H9 (cell line): ENCODE measurements at regions not wholly inside any gene's neighbourhood (a gene's known extent, or its start where the extent isn't known, plus 50 kb on each side); places are given as distances from the start of the nearest gene placed in this dataset.

Experiments used
- DNase-seq: peaks from one replicate; pipeline ENCODE4 v3.0.0-alpha.2; 2017
- H2AFZ ChIP-seq: one replicate; pipeline ENCODE4 v1.6.1; 2013; ENCODE audit warnings: mild to moderate bottlenecking, low read length, control low read depth, moderate library complexity
- H2AK5ac ChIP-seq: 2 replicates; pipeline ENCODE4 v1.6.1; 2013; ENCODE audit warnings: low read length, control low read depth, mixed read lengths; ENCODE audit not compliant: insufficient read length
- H2BK120ac ChIP-seq: one replicate; pipeline ENCODE4 v1.6.1; 2013; ENCODE audit warnings: low read depth, mild to moderate bottlenecking, low read length, control low read depth, inconsistent platforms; ENCODE audit not compliant: poor library complexity, severe bottlenecking
- H2BK12ac ChIP-seq: 2 replicates; pipeline ENCODE4 v1.6.1; 2013; ENCODE audit warnings: low read length, control low read depth, mixed read lengths, low read depth; ENCODE audit not compliant: insufficient read length
- H2BK15ac ChIP-seq: 2 replicates; pipeline ENCODE4 v1.6.1; 2013; ENCODE audit warnings: low read depth, low read length, control low read depth
- H2BK20ac ChIP-seq: one replicate; pipeline ENCODE4 v1.6.1; 2013; ENCODE audit warnings: low read depth, mild to moderate bottlenecking, low read length, control low read depth, inconsistent platforms; ENCODE audit not compliant: poor library complexity, severe bottlenecking
- H2BK5ac ChIP-seq: 2 replicates; pipeline ENCODE4 v1.6.1; 2013; ENCODE audit warnings: low read length, control low read depth, mixed read lengths; ENCODE audit not compliant: insufficient read length
- H3K14ac ChIP-seq: 2 replicates; pipeline ENCODE4 v1.6.1; 2013; ENCODE audit warnings: low read length, control low read depth; ENCODE audit not compliant: insufficient read depth
- H3K18ac ChIP-seq: 2 replicates; pipeline ENCODE4 v1.6.1; 2013; ENCODE audit warnings: low read depth, mild to moderate bottlenecking, mixed read lengths, low read length, control low read depth; ENCODE audit not compliant: insufficient read length
- H3K23ac ChIP-seq: 2 replicates; pipeline ENCODE4 v1.6.1; 2013; ENCODE audit warnings: low read length, control low read depth, mixed read lengths, low read depth; ENCODE audit not compliant: insufficient read length
- H3K23me2 ChIP-seq: 2 replicates; pipeline ENCODE4 v1.6.1; 2013; ENCODE audit warnings: low read depth, mild to moderate bottlenecking, mixed read lengths, low read length, control low read depth; ENCODE audit not compliant: insufficient read length, poor library complexity, severe bottlenecking
- H3K27ac ChIP-seq: 2 replicates; pipeline ENCODE4 v1.5.1; 2013; ENCODE audit warnings: low read length, control low read depth, mixed read lengths, low read depth; ENCODE audit not compliant: insufficient read length
- H3K27me3 ChIP-seq: 2 replicates; pipeline ENCODE4 v1.6.1; 2013; ENCODE audit warnings: low read length, control low read depth, inconsistent platforms; ENCODE audit not compliant: insufficient read depth
- H3K4ac ChIP-seq: 2 replicates; pipeline ENCODE4 v1.6.1; 2013; ENCODE audit warnings: low read depth, mild to moderate bottlenecking, control low read depth, inconsistent platforms, low read length, moderate library complexity
- H3K4me1 ChIP-seq: 2 replicates; pipeline ENCODE4 v1.6.1; 2013; ENCODE audit warnings: low read length, control low read depth, inconsistent platforms; ENCODE audit not compliant: insufficient read depth
- H3K4me2 ChIP-seq: 2 replicates; pipeline ENCODE4 v1.6.1; 2013; ENCODE audit warnings: low read length, control low read depth, mixed read lengths; ENCODE audit not compliant: insufficient read length, insufficient read depth
- H3K56ac ChIP-seq: 2 replicates; pipeline ENCODE4 v1.6.1; 2013; ENCODE audit warnings: low read depth, mild to moderate bottlenecking, mixed read lengths, low read length, control low read depth; ENCODE audit not compliant: insufficient read length
- H3K79me1 ChIP-seq: 2 replicates; pipeline ENCODE4 v1.6.1; 2013; ENCODE audit warnings: low read depth, mild to moderate bottlenecking, moderate library complexity, low read length, control low read depth, inconsistent platforms; ENCODE audit not compliant: insufficient read depth, poor library complexity, severe bottlenecking
- H3K79me2 ChIP-seq: 2 replicates; pipeline ENCODE4 v1.6.1; 2013; ENCODE audit warnings: low read length, control low read depth, inconsistent platforms; ENCODE audit not compliant: insufficient read depth
- H3K9ac ChIP-seq: 2 replicates; pipeline ENCODE4 v1.6.1; 2013; ENCODE audit warnings: low read length, control low read depth, mixed read lengths; ENCODE audit not compliant: insufficient read length; ENCODE audit errors: extremely low read depth
- H3K9me3 ChIP-seq: one replicate; pipeline ENCODE4 v1.6.1; 2013; ENCODE audit warnings: low read depth, low read length, inconsistent platforms; ENCODE audit not compliant: control insufficient read depth
- H3T11ph ChIP-seq: one replicate; pipeline ENCODE4 v1.6.1; 2013; ENCODE audit warnings: mild to moderate bottlenecking, low read length, control low read depth, inconsistent platforms
- H4K20me1 ChIP-seq: one replicate; pipeline ENCODE4 v1.6.1; 2013; ENCODE audit not compliant: control insufficient read depth, insufficient read length, insufficient read depth
- H4K5ac ChIP-seq: 2 replicates; pipeline ENCODE4 v1.6.1; 2013; ENCODE audit warnings: low read depth, mild to moderate bottlenecking, mixed read lengths, low read length, control low read depth; ENCODE audit not compliant: insufficient read length
- H4K8ac ChIP-seq: replicated peaks from 2 replicates; pipeline ENCODE4 v1.6.1; 2013; ENCODE audit warnings: low read length, control low read depth, mixed read lengths, low read depth; ENCODE audit not compliant: insufficient read length
- H4K91ac ChIP-seq: 2 replicates; pipeline ENCODE4 v1.6.1; 2013; ENCODE audit warnings: low read depth, mild to moderate bottlenecking, moderate library complexity, mixed read lengths, low read length, control low read depth; ENCODE audit not compliant: insufficient read length
- H3K27ac Mint-ChIP-seq, 3 experiments: 2 replicates in 2 of 3; 3 replicates in 1 of 3; pipeline ENCODE4 v1.8.0; 2020 to 2021; ENCODE audit warnings: mixed read lengths in 3 of 3, mild to moderate bottlenecking in 1 of 3, moderate library complexity in 1 of 3
- H3K27me3 Mint-ChIP-seq: 2 replicates; pipeline ENCODE4 v1.8.0; 2021; ENCODE audit warnings: low read depth, mild to moderate bottlenecking, moderate library complexity, mixed read lengths
- H3K36me3 Mint-ChIP-seq, 3 experiments: 2 replicates in 2 of 3; 3 replicates in 1 of 3; pipeline ENCODE4 v1.8.0; 2020 to 2021; ENCODE audit warnings: low read depth in 3 of 3, mixed read lengths in 3 of 3; ENCODE audit not compliant: insufficient read depth in 1 of 3
- H3K4me1 Mint-ChIP-seq, 2 experiments: 2 replicates each; pipeline ENCODE4 v1.8.0; 2020; ENCODE audit warnings: mixed read lengths in 2 of 2
- H3K4me3 Mint-ChIP-seq, 2 experiments: 2 replicates in 1 of 2; 3 replicates in 1 of 2; pipeline ENCODE4 v1.8.0; 2020 to 2021; ENCODE audit warnings: mild to moderate bottlenecking in 2 of 2, mixed read lengths in 2 of 2, moderate library complexity in 1 of 2
- H3K9me3 Mint-ChIP-seq, 2 experiments: 2 replicates in 1 of 2; 3 replicates in 1 of 2; pipeline ENCODE4 v1.8.0; 2020; ENCODE audit warnings: mild to moderate bottlenecking in 2 of 2, mixed read lengths in 2 of 2, moderate library complexity in 1 of 2
- CTCF ChIP-seq: fragments of 200-600 bp; sonication (generic); conservative IDR thresholded peaks from 3 replicates; pipeline ENCODE4 v1.8.0; 2021; ENCODE audit warnings: antibody characterized with exemption, mild to moderate bottlenecking
- WGBS: extraction: QIAGEN DNeasy Blood & Tissue Kit; methylation state at CpG from one replicate; pipeline ENCODE4 v1.1.7; 2013; ENCODE audit warnings: missing lambda C conversion rate, low lambda C conversion rate, mixed read lengths; ENCODE audit not compliant: insufficient read length; ENCODE audit errors: extremely low coverage; 5-methylcytosine and 5-hydroxymethylcytosine counted together

GRCh38 chr5:152514827-152515397 is 109.8 kb upstream of the NMUR2 start:
- no peak overlapping the region for H2BK5ac ChIP-seq
- WGBS, result no CpG with 5 or more reads among the region's 2 CpGs
- no peak overlapping the region for H3K27ac Mint-ChIP-seq
- H2AFZ ChIP-seq, result no peak overlapping the region
- no peak overlapping the region for H4K8ac ChIP-seq
- H2BK15ac ChIP-seq, result no peak overlapping the region
- no peaks in the 10 kb centered on the region for H3K79me2 ChIP-seq
- no peak overlapping the region for H2BK120ac ChIP-seq
- no peaks in the 10 kb centered on the region; a peak in 1 of 5 replicates for H3K9me3 Mint-ChIP-seq
- DNase-seq, result no peak
- no peak overlapping the region for H3K56ac ChIP-seq
- no peak overlapping the region for H3K23ac ChIP-seq
- no peak overlapping the region for H3K18ac ChIP-seq
- H3K27me3 ChIP-seq, result no peaks in the 10 kb centered on the region
- H2AK5ac ChIP-seq, result no peak overlapping the region
- H3K27ac ChIP-seq, result no peak overlapping the region
- H3K9ac ChIP-seq, result no peak overlapping the region
- TF ChIP-seq CTCF, result peak; percentile 72
- no peak overlapping the region for H3K14ac ChIP-seq
- H3K9me3 ChIP-seq, result no peaks in the 10 kb centered on the region
- H3K4ac ChIP-seq, result no peak overlapping the region
- H4K5ac ChIP-seq, result no peak overlapping the region
- H3K4me3 Mint-ChIP-seq, result no peak overlapping the region
- no peak overlapping the region for H3T11ph ChIP-seq
- H3K4me2 ChIP-seq, result no peak overlapping the region
- peaks cover 11 to 14% of the 10 kb centered on the region in 2 experiments for H3K4me1 Mint-ChIP-seq
- H2BK12ac ChIP-seq, result no peak overlapping the region
- H3K79me1 ChIP-seq, result no peaks in the 10 kb centered on the region
- peaks cover 26% of the 10 kb centered on the region for H3K27me3 Mint-ChIP-seq
- no peaks in the 10 kb centered on the region for H3K36me3 Mint-ChIP-seq
- H2BK20ac ChIP-seq, result no peak overlapping the region
- no peaks in the 10 kb centered on the region for H3K23me2 ChIP-seq
- H3K4me1 ChIP-seq, result no peaks in the 10 kb centered on the region
- no peaks in the 10 kb centered on the region for H4K20me1 ChIP-seq
- H4K91ac ChIP-seq, result no peak overlapping the region
